CD1c-positive myeloid dendritic cell (primary cell): ENCODE measurements at regions not wholly inside any gene's neighbourhood (a gene's known extent, or its start where the extent isn't known, plus 50 kb on each side); places are given as distances from the start of the nearest gene placed in this dataset.

Source experiments
- DNase-seq: peaks from one replicate; pipeline ENCODE4 v3.0.0-alpha.2; 2016; ENCODE audit errors: extremely low spot score

- no peak for DNase-seq
These were observed 388.0 kb upstream of the ZNF608 start for GRCh38 chr5:125134216-125135081.

DNA sequence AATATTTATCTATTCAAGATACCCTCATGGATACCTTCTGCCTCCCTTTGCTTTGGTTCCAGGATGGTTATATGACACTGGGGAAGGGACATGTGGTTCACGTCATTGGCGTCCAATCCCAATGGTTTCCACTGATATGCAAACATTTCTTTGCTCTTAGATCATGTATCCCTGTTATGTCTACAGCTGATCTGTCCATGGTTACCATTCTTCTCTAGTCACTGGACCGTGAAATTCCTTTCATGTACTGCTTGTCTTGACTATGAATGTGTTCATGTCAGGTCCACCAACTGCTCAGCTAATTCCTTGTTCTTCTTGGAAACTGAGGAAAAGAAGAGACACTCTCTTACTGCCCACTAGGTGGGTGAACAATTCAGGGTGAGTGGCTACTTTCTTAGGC is 391.1 kb upstream of the ZNF608 start:
- no peak for DNase-seq

DNA sequence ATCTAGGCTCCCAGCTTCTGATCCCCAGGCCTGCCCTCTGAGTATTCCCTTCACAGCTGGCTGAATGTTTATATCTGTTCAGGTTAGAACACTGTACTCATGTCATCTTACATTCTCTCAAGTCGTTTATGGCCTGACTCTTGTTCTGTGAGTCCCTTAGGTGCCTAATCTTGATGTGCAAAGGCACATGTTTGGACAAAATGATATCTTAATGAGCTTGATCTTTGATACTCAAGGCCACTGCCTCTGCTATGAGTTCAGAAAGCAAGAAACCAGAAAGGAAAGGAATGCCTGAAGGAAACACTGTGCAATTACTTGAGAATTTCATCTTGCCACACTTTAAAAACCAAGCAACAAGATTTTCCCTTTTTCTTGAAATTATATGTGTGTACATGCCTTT is 391.8 kb upstream of the ZNF608 start:
- DNase-seq = no peak

- no peak for DNase-seq
These were observed 393.2 kb upstream of the ZNF608 start for GRCh38 chr5:125139590-125139989.

DNA sequence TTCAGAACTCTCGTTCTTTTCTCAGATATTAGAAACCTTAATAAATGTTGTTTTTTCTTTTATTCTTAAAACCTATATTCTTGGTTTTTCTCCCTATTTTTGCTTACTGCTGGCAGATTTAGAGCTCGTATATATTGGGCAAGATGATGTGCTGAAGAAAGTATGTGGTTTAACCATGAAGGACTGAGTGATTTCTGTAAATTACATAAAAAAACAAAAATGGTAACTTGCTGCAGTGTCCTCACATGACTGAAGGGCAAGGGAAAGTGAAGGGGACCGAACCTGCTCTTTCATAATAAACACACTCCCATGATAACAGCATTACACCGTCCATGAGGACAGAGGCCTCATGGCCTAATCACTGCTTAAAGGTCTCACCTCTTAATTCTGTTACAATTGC is 393.8 kb upstream of the ZNF608 start:
- DNase-seq = no peak

DNA sequence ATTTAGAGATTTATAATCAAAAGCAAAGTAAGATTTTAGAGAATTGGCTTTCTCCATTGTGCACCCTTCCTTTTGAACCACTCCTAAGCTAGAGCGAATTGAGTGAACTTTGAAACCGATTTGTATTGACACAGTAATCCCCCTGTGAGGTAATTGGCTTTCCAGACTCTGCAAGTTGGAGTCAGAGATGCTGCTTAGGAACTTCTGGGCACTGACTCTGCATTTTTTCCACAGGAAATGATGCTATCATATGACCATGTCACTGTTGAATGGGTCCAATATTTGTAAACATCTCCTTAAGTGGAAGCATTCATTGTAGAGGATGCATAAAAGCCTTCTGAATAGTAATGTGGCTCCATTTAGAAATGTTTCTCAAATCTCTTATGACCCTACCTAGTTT is 394.4 kb upstream of the ZNF608 start:
- DNase-seq = no peak

- DNase-seq = no peak
These were observed 396.0 kb upstream of the ZNF608 start for GRCh38 chr5:125142458-125142857.

DNA sequence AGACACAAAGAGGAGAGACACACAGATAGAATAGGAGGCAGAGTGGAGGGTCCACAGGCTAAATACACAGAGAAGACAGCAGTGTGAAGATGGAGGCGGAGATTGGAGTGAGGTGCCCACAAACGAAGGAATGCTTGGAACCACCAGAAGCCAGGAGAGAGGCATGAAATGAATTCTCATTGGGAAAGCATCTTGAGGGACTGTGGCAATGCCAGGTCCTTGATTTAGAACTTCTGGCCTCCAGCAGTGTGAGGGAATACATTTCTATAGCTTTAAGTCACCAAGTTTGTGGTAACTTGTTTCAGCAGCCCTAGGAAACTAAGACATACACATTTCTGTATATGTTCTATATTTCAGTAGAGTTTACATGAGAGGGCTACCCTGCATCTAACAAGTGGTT is 396.6 kb upstream of the ZNF608 start:
- no peak for DNase-seq

GRCh38 chr5:125148076-125148475 is 401.6 kb upstream of the ZNF608 start:
- no peak for DNase-seq

GRCh38 chr5:125148706-125149105 is 402.3 kb upstream of the ZNF608 start:
- no peak for DNase-seq

DNA sequence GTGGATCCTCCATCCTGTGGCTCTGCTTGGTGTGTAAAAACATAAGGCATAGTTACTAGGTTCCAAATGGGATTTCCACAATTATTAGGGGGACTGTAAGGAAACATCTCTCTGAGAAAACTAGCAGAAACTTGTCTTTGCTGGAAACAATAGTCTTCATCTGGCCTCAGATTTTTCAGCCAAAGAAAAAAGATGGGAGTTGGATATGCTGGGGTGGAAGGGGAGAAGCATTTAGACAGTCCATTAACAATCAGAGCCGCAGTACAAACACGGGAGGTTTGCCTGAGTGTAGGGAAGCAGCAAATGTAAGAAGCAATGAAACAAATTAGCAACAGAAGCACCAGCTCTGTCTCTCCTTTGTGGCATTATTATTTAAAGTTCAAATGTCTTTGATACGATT is 402.7 kb upstream of the ZNF608 start:
- DNase-seq = no peak

DNA sequence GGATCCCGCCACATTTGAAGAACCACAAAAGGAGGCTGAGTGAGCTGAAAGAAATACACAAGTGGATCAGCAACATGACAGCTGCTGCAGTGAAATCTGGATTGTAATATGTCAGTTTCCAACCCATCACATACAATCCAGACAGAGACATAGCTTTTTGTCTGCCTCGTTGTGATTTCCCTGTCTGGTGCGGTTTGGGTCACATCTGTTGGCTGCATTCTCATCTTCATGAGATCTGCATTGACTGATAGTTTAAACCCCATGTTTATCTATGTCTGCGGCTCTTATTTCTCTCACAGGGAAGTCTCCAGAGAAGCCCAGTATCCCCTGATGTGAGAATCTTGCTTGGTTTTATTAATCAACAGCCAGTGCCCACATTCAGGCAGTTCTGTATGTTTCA is 403.1 kb upstream of the ZNF608 start:
- no peak for DNase-seq

GRCh38 chr5:125150041-125150669 is 403.7 kb upstream of the ZNF608 start:
- no peak for DNase-seq

DNA sequence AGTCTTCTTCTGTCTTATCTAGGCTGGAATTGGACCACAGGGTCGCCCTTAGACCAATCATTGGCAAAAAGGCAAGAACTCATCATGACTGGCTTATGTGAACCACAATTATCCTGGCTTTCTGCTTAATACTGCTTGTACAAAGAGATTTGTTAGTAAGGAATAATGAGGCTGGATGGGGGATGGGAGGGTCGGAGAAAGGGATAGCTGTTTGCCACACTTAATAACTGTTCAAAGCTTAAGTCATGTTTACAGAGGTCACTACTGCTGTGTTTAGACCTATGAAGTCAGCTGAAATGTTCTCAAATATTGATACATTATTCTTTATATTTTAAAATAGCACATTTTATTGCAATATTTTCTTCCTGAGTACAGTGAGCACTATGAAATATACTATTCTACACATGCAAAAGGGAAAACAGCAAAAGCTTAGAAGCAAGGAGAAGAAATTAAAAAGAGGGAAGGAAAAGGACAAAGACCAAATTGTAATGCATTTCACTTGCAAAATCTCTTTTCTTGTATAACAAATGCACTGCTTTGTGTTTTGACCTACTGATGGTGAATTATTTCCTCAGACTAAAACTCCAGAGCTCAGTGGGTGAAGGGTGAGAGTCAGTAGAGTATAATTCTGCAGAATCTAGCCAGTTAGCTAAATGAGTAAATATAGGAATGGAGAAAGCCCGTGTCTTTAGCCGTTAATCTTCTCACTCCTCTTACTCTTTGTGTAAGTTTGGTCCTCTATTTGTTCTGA is 404.9 kb upstream of the ZNF608 start:
- no peak for DNase-seq

- DNase-seq = no peak
These were observed 405.6 kb upstream of the ZNF608 start for GRCh38 chr5:125152044-125152443.

GRCh38 chr5:125152461-125153189 is 406.2 kb upstream of the ZNF608 start:
- no peak for DNase-seq

- no peak for DNase-seq
These were observed 406.8 kb upstream of the ZNF608 start for GRCh38 chr5:125153231-125153630.

DNA sequence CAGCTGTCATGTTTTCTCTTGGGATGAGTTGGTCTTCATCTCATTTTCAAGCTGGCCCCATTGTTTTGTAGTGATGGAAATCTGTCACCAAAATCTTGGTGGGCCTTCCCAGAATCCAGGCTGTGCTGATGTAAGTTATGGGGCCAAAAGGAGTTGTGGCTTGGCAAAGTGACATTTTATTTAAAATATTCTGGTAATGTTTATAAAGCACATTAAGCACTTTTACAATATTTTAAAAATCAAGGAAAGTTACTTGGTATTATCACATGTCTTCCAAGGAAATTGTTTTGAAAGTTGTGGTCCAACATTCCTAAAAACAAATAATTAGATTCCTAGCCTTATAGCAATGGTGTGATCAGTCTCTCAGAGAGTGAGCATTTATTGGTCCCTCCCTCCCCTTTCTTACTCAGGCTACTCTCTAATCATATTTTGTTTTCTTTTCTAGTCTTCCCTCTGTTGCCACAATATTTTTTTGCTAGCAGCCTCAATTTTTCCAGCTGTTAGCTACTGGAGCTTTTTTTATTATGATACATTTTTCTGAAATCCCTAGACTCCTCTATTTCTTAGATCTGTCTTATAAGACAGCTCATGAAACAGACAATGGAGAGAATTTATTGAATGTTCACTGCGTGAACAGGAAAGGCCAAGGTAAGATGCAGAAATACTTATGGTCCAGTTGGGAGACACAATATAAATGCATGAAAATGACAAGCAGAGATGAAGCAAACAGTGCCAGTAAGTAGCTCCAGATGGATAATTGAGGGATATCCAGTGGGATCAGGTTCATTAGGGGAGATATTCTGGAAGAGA is 408.1 kb upstream of the ZNF608 start:
- no peak for DNase-seq

DNA sequence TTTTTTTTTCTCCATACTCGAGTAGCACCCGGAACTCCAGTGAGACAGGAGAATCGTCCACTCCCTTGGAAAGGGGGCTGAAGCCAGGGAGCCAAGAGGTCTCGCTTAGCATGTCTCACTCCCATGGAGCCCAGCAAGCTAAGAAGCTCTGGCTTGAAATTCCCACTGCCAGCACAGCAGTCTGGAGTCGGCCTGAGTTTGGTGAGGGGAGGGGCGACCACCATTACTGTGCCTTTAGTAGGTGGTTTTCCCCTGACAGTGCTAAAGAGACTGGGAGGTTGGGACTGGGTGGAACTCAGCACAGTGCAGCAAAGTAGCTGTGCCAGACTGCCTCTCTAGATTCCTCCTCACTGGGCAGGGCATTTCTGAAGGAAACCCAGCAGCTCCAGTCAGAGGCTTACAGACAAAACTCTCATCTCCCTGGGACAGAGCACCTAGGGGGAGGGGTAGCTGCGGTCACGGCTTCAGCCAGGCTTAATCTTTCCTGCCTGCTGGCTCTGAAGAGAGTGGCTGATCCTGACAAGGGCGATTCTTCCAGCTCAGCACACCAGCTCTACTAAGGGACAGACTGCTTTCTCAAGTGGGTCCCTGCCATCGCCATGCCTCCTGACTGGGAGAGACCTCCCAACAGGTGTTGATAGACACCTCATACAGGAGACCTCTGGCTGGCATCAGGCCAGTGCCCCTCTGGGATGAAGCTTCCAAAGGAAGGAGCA is 414.5 kb upstream of the ZNF608 start:
- no peak for DNase-seq

- no peak for DNase-seq
These were observed 416.3 kb upstream of the ZNF608 start for GRCh38 chr5:125162714-125163113.

- no peak for DNase-seq
These were observed 423.0 kb upstream of the ZNF608 start for GRCh38 chr5:125169396-125169795.
